Glutamatergic neuron (in vitro differentiated cells): ENCODE measurements at regions not wholly inside any gene's neighbourhood (a gene's known extent, or its start where the extent isn't known, plus 50 kb on each side); places are given as distances from the start of the nearest gene placed in this dataset.

Experiments used
- DNase-seq: peaks from one replicate; pipeline ENCODE4 v3.0.0; 2022
- H3K27ac Mint-ChIP-seq: one replicate; pipeline ENCODE4 v1.8.0; 2020; ENCODE audit warnings: mild to moderate bottlenecking, mixed read lengths, inconsistent platforms; ENCODE audit not compliant: unreplicated experiment
- H3K27me3 Mint-ChIP-seq: one replicate; pipeline ENCODE4 v1.8.0; 2020; ENCODE audit warnings: mild to moderate bottlenecking, moderate library complexity, mixed read lengths, inconsistent platforms; ENCODE audit not compliant: unreplicated experiment
- H3K36me3 Mint-ChIP-seq: one replicate; pipeline ENCODE4 v1.8.0; 2020; ENCODE audit warnings: mild to moderate bottlenecking, mixed read lengths, inconsistent platforms; ENCODE audit not compliant: unreplicated experiment
- H3K4me1 Mint-ChIP-seq: one replicate; pipeline ENCODE4 v1.8.0; 2020; ENCODE audit warnings: mild to moderate bottlenecking, low read depth, mixed read lengths, inconsistent platforms; ENCODE audit not compliant: unreplicated experiment
- H3K4me3 Mint-ChIP-seq: one replicate; pipeline ENCODE4 v1.8.0; 2020; ENCODE audit warnings: mild to moderate bottlenecking, mixed read lengths, inconsistent platforms; ENCODE audit not compliant: unreplicated experiment
- H3K9me3 Mint-ChIP-seq: one replicate; pipeline ENCODE4 v1.8.0; 2020; ENCODE audit warnings: mild to moderate bottlenecking, moderate library complexity, mixed read lengths, inconsistent platforms; ENCODE audit not compliant: unreplicated experiment
- TF ChIP-seq, protein P1 (sequence below): fragments of 200-600 bp; sonication (generic); IDR thresholded peaks from one replicate; pipeline ENCODE4 v1.5.0; 2021; ENCODE audit not compliant: partially characterized antibody, unreplicated experiment

DNA sequence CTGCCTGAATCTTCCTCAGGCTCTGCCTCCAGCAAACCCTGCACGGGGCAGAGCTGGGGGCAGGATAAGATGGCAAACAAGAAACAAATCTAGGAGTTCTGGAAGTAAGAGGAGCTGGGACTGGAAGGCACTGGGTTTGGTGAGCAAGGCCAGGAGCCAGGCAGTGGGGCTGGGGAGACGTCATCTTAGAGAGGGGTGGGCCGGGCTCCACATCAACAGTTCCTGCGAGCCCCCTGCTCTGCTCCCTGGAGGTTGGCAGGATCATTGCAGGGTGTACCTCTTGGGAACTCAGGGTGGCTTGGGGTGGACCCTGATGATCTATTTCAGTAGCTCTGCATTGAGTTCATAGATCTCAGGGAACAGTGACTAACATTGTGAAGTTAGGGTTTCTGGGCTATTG, 87.3 kb upstream of the PRR23E start:
- DNase-seq, result no peak
- no peak overlapping the region for H3K4me3 Mint-ChIP-seq

DNA sequence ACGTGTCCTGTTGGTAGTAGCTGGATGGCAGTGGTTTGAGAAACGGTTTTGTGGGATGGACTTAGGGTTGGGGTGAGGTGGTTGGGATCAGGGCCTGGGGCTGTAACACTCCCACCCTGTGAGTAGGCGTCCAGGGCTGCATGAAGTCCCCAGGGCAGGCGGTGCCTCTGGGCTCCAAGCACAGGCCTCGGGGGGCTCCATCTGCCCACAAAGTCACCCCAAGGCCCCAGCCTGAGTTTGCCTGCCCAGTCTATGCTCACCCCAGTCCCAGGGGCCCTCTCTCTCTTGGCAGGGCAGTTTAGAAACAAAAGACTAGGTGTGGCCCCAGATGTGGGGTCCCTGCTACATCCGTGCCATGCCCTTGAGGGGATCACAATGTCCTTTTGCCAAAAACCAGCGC, 86.9 kb upstream of the PRR23E start:
- no peak overlapping the region for H3K27ac Mint-ChIP-seq
- TF ChIP-seq, protein P1, sequence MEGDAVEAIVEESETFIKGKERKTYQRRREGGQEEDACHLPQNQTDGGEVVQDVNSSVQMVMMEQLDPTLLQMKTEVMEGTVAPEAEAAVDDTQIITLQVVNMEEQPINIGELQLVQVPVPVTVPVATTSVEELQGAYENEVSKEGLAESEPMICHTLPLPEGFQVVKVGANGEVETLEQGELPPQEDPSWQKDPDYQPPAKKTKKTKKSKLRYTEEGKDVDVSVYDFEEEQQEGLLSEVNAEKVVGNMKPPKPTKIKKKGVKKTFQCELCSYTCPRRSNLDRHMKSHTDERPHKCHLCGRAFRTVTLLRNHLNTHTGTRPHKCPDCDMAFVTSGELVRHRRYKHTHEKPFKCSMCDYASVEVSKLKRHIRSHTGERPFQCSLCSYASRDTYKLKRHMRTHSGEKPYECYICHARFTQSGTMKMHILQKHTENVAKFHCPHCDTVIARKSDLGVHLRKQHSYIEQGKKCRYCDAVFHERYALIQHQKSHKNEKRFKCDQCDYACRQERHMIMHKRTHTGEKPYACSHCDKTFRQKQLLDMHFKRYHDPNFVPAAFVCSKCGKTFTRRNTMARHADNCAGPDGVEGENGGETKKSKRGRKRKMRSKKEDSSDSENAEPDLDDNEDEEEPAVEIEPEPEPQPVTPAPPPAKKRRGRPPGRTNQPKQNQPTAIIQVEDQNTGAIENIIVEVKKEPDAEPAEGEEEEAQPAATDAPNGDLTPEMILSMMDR, result no peak
- no peak overlapping the region for H3K4me3 Mint-ChIP-seq

More for the DNA sequence above, 87.3 kb upstream of the PRR23E start:
- Mint-ChIP-seq H3K36me3 (peaks cover 6% of the 10 kb centered on the region), H3K27ac (no peak overlapping the region), H3K9me3 (peaks cover 3% of the 10 kb centered on the region), H3K27me3 (peaks cover 6% of the 10 kb centered on the region), H3K4me1 (no peaks in the 10 kb centered on the region)
- TF ChIP-seq, protein P1, result no peak

DNA sequence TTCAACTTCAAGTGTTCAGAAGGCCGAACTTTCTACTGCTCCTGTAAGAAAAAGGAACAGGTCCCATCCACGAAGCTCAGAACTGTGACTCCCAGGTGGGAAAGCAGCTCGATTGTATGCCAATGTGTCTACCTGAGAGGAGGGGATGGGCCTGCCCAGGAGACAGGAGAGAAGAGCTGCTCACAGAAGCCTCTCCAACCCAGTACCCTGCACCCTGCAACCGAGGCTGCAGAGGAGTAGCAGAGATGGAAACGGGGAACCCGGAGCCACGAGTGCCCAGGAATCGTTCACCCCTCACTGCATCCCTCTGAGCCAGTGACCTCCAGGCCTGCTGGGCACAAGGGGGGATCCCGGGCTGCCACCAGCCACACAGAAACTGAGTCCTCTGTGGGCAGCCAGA, 86.5 kb upstream of the PRR23E start:
- TF ChIP-seq, protein P1, result no peak
- Mint-ChIP-seq H3K27me3 (peaks cover 6% of the 10 kb centered on the region), H3K27ac (no peak overlapping the region), H3K36me3 (peaks cover 6% of the 10 kb centered on the region), H3K4me1 (no peaks in the 10 kb centered on the region), H3K9me3 (peaks cover 3% of the 10 kb centered on the region), H3K4me3 (no peak overlapping the region)
- DNase-seq, result no peak

More for the DNA sequence above, 86.9 kb upstream of the PRR23E start:
- Mint-ChIP-seq H3K4me1 (no peaks in the 10 kb centered on the region), H3K9me3 (peaks cover 3% of the 10 kb centered on the region), H3K27me3 (peaks cover 6% of the 10 kb centered on the region), H3K36me3 (peaks cover 6% of the 10 kb centered on the region)
- DNase-seq, result no peak

- Mint-ChIP-seq H3K9me3 (peaks cover 3% of the 10 kb centered on the region), H3K36me3 (peaks cover 6% of the 10 kb centered on the region), H3K4me3 (no peak overlapping the region), H3K27ac (no peak overlapping the region), H3K4me1 (no peaks in the 10 kb centered on the region), H3K27me3 (peaks cover 6% of the 10 kb centered on the region)
- TF ChIP-seq, protein P1, result no peak
- DNase-seq, result no peak
Measured at GRCh38 chr3:127107002-127107401, 85.9 kb upstream of the PRR23E start.

DNA sequence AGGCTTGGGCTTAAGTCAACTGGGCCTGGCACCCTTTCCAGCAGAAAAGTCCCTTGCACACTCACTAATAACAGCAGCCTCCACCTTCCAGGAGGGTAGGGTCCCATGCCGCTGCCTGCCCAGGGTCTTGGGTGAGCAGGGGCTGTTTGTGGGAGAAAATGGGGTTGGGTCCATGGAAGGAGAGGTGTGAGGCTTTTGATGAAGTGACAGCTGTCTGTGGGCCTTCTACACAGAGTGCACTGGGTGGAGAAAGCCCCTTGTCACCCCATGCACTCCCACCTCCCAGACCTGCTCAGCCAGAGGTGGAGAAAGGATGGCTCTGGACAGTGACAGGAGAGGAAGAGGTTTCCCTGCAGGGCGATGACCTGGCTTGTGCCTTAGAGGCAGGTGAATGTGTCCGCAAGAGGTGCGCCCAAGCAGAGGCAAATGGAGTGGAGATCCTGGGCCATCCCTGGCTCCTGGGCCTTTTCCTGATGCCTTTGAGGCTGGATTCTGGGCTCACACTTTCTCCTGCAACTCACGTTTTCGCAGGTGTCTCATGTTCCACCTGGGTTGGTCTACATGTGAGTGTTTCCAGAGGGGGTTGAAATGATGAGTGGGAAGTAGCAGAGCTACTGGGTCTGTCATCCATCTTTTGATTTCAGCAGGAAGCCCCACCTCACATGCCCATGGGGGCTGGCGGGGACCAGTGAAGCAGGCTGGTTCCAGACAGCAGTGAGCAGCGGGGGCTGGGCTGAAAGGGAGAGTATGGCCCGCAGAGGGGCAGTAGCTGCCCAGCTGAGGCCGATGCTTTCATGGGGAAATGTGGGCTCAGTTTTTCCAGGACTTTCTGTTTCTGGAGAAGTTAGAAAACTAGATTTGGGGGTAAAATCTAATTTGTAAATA, 85.2 kb upstream of the PRR23E start:
- Mint-ChIP-seq H3K4me3 (no peak overlapping the region), H3K27ac (no peak overlapping the region), H3K4me1 (no peaks in the 10 kb centered on the region), H3K27me3 (peaks cover 6% of the 10 kb centered on the region), H3K9me3 (peaks cover 7% of the 10 kb centered on the region), H3K36me3 (peaks cover 11% of the 10 kb centered on the region)
- DNase-seq, result no peak
- TF ChIP-seq, protein P1, result no peak
